A673 (cell line): ENCODE measurements at regions not wholly inside any gene's neighbourhood (a gene's known extent, or its start where the extent isn't known, plus 50 kb on each side); places are given as distances from the start of the nearest gene placed in this dataset.

Experiments used
- BruUV-seq: library from RNA; stranded (reverse); fragments of 400-500 nt; replicated peaks from 2 replicates; lab custom pipeline; 2021; lab: Mats Ljungman, UMichigan
- CTCF ChIA-PET: fragments of 300-600 bp; sonication (Branson Sonifier 250); formaldehyde crosslinking; loops from one replicate; lab custom pipeline; 2022; ENCODE audit warnings: antibody characterized with exemption; lab: Charles Lee
- POLR2A ChIA-PET: fragments of 300-600 bp; sonication (Branson Sonifier 250); formaldehyde crosslinking; loops from one replicate; lab custom pipeline; 2022; ENCODE audit warnings: antibody characterized with exemption; ENCODE audit not compliant: low non-redundant PET; lab: Charles Lee
- DNase-seq: peaks from one replicate; pipeline ENCODE4 v3.0.0-alpha.2; 2015; ENCODE audit warnings: low spot score
- H3K27ac ChIP-seq: fragments of 200-600 bp; sonication (generic); 2 replicates; pipeline ENCODE4 v1.5.1; 2016; ENCODE audit warnings: mixed run types, low read depth, mild to moderate bottlenecking, mixed read lengths, antibody characterized with exemption, low read length; ENCODE audit not compliant: poor library complexity, severe bottlenecking
- H3K27me3 ChIP-seq: fragments of 200-600 bp; sonication (generic); replicated peaks from 2 replicates; pipeline ENCODE4 v1.6.1; 2017; ENCODE audit warnings: mixed run types, low read depth, mild to moderate bottlenecking, mixed read lengths, antibody characterized with exemption, low read length; ENCODE audit not compliant: insufficient read depth, poor library complexity
- H3K36me3 ChIP-seq: fragments of 200-600 bp; sonication (generic); 2 replicates; pipeline ENCODE4 v1.6.1; 2016; ENCODE audit warnings: mixed run types, mild to moderate bottlenecking, mixed read lengths, antibody characterized with exemption, low read length; ENCODE audit not compliant: insufficient read depth, poor library complexity, severe bottlenecking
- H3K4me1 ChIP-seq: fragments of 200-600 bp; sonication (generic); 2 replicates; pipeline ENCODE4 v1.6.1; 2017; ENCODE audit warnings: mixed run types, mild to moderate bottlenecking, mixed read lengths, antibody characterized with exemption, low read length; ENCODE audit not compliant: insufficient read depth, poor library complexity, severe bottlenecking
- H3K4me3 ChIP-seq: fragments of 200-600 bp; sonication (generic); 2 replicates; pipeline ENCODE4 v1.5.1; 2016; ENCODE audit warnings: low read depth, mixed run types, mild to moderate bottlenecking, mixed read lengths, low read length; ENCODE audit not compliant: poor library complexity, severe bottlenecking
- H3K9me3 ChIP-seq: fragments of 200-600 bp; sonication (generic); 2 replicates; pipeline ENCODE4 v1.6.1; 2016; ENCODE audit warnings: mixed run types, low read depth, mild to moderate bottlenecking, mixed read lengths, antibody characterized with exemption, low read length; ENCODE audit not compliant: poor library complexity, severe bottlenecking
- EZH2 ChIP-seq: fragments of 200-600 bp; sonication (generic); IDR thresholded peaks from 2 replicates; pipeline ENCODE4 v1.6.1; 2017; ENCODE audit warnings: borderline replicate concordance, low read depth, mild to moderate bottlenecking, mixed read lengths, antibody characterized with exemption, low read length; ENCODE audit not compliant: poor library complexity, severe bottlenecking
- intact Hi-C: fragments of 100-400 bp; cut with micrococcal nuclease; formaldehyde crosslinking; loops from one replicate; pipeline ENCODE4 v1.10.0; 2022; ENCODE audit not compliant: unreplicated experiment
- TF ChIP-seq, protein P1 (sequence below): fragments of 300-800, 200-600 bp; sonication (generic); conservative IDR thresholded peaks from 2 replicates; pipeline ENCODE4 v1.5.1; 2017; ENCODE audit warnings: low read depth, mild to moderate bottlenecking, antibody characterized with exemption, low read length, moderate library complexity, mixed read lengths

DNA sequence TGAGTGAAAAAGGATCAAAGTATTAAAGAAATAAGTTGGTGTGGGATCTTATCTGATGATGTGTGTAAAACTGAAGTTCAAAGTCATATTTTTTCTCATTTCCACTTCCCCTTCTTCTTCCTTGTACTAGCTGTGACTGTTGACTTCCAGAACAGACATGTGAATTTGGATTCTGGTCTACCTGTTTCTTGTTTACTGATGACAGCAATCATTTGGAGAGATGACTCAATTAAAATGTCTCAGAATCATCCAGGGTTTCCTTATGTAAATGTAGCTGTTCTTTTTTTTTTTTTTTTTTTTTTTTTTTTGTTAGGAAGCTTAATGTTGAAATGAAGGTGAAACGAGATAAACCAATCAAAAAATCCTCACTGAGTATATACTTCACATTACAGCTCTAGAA, 819.9 kb upstream of the PIK3C3 start:
- no peak for TF ChIP-seq EZH2
- TF ChIP-seq, protein P1, sequence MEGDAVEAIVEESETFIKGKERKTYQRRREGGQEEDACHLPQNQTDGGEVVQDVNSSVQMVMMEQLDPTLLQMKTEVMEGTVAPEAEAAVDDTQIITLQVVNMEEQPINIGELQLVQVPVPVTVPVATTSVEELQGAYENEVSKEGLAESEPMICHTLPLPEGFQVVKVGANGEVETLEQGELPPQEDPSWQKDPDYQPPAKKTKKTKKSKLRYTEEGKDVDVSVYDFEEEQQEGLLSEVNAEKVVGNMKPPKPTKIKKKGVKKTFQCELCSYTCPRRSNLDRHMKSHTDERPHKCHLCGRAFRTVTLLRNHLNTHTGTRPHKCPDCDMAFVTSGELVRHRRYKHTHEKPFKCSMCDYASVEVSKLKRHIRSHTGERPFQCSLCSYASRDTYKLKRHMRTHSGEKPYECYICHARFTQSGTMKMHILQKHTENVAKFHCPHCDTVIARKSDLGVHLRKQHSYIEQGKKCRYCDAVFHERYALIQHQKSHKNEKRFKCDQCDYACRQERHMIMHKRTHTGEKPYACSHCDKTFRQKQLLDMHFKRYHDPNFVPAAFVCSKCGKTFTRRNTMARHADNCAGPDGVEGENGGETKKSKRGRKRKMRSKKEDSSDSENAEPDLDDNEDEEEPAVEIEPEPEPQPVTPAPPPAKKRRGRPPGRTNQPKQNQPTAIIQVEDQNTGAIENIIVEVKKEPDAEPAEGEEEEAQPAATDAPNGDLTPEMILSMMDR = no peak
- BruUV-seq = no TSS peak
- Histone ChIP-seq H3K27me3 (no peaks in the 10 kb centered on the region), H3K4me1 (no peaks in the 10 kb centered on the region), H3K9me3 (no peaks in the 10 kb centered on the region), H3K4me3 (no peak overlapping the region), H3K27ac (no peak overlapping the region), H3K36me3 (no peaks in the 10 kb centered on the region)
- CTCF ChIA-PET = no interaction called here
- POLR2A ChIA-PET = no interaction called here
- no peak for DNase-seq
- intact Hi-C loops = no loop called here

- no peak for DNase-seq
- ChIA-PET POLR2A (no interaction called here), CTCF (no interaction called here)
- no peak overlapping the region for H3K27ac ChIP-seq
- no peaks in the 10 kb centered on the region for H3K4me1 ChIP-seq
- no peaks in the 10 kb centered on the region for H3K36me3 ChIP-seq
- H3K4me3 ChIP-seq = no peak overlapping the region
- no TSS peak for BruUV-seq
- intact Hi-C loops = no loop called here
- no peaks in the 10 kb centered on the region for H3K9me3 ChIP-seq
- no peak for TF ChIP-seq EZH2
- TF ChIP-seq, protein P1 = no peak
- no peaks in the 10 kb centered on the region for H3K27me3 ChIP-seq
Measured at GRCh38 chr18:41134426-41134825, 820.6 kb upstream of the PIK3C3 start.

DNA sequence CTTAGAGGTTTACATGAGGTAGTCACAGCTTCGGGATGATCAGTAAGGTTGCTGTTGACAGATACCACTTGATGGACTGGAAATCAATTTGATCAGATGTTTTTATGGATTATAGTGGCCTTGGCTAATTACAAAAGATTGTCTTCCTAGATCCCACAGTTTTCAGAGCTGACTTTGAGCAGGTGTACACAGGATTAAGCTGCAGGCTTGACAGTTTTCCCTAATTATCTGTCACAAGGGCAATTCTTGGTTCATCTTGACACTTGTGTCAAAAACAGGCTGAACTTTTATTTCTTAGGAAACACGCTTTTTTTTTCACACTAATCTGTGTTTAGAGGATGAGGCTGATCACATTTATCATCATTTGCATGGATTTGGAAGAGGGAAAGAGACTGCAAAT, 824.0 kb upstream of the PIK3C3 start:
- no peak for DNase-seq
- Histone ChIP-seq H3K27ac (no peak overlapping the region), H3K4me3 (no peak overlapping the region), H3K36me3 (no peaks in the 10 kb centered on the region), H3K4me1 (no peaks in the 10 kb centered on the region), H3K9me3 (no peaks in the 10 kb centered on the region), H3K27me3 (no peaks in the 10 kb centered on the region)
- ChIA-PET CTCF (no interaction called here), POLR2A (no interaction called here)
- intact Hi-C loops = no loop called here
- no peak for TF ChIP-seq EZH2
- TF ChIP-seq, protein P1 = no peak
- no TSS peak for BruUV-seq
